CD4-positive, alpha-beta memory T cell (primary cell): ENCODE measurements at regions not wholly inside any gene's neighbourhood (a gene's known extent, or its start where the extent isn't known, plus 50 kb on each side); places are given as distances from the start of the nearest gene placed in this dataset.

Source experiments
- CTCF ChIA-PET: fragments of 350-600 bp; sonication (Branson Sonifier 250); formaldehyde crosslinking; loops from one replicate; lab custom pipeline; 2021; ENCODE audit warnings: inconsistent platforms; ENCODE audit not compliant: partially characterized antibody; lab: Charles Lee
- POLR2A ChIA-PET: fragments of 350-600 bp; sonication (Branson Sonifier 250); formaldehyde crosslinking; loops from one replicate; lab custom pipeline; 2021; ENCODE audit not compliant: partially characterized antibody; lab: Charles Lee
- DNase-seq, 5 donors: peaks; one replicate each; pipeline versions ENCODE4 v3.0.0 to v3.0.0-alpha.2; 2020 to 2022; ENCODE audit warnings: mixed read lengths in 1 of 5
- H3K27ac ChIP-seq: one replicate; pipeline ENCODE4 v1.7.0; 2013; ENCODE audit warnings: low read depth, low read length
- H3K27me3 ChIP-seq: 2 replicates; pipeline ENCODE4 v1.7.0; 2013; ENCODE audit warnings: mild to moderate bottlenecking, low read length, moderate library complexity; ENCODE audit not compliant: insufficient read depth
- H3K36me3 ChIP-seq: 2 replicates; pipeline ENCODE4 v1.7.0; 2013; ENCODE audit warnings: mild to moderate bottlenecking, low read length, moderate library complexity; ENCODE audit not compliant: insufficient read depth
- H3K4me1 ChIP-seq: 2 replicates; pipeline ENCODE4 v1.7.0; 2013; ENCODE audit warnings: mild to moderate bottlenecking, low read length, moderate library complexity; ENCODE audit not compliant: insufficient read depth
- H3K4me3 ChIP-seq, 2 donors: one replicate each; pipeline ENCODE4 v1.7.0; 2013; ENCODE audit warnings: low read length in 2 of 2, mild to moderate bottlenecking in 1 of 2
- H3K9me3 ChIP-seq, 2 donors: one replicate each; pipeline ENCODE4 v1.7.0; 2013; ENCODE audit warnings: low read length in 2 of 2, control low read depth in 1 of 2; ENCODE audit not compliant: control insufficient read depth in 1 of 2
- H3K27ac Mint-ChIP-seq, 7 donors: one replicate each; pipeline ENCODE4 v1.8.0; 2020 to 2021; ENCODE audit warnings: mixed read lengths in 7 of 7, mild to moderate bottlenecking in 6 of 7, inconsistent platforms in 3 of 7, moderate library complexity in 3 of 7
- H3K27me3 Mint-ChIP-seq, 2 donors: one replicate each; pipeline ENCODE4 v1.8.0; 2020 to 2021; ENCODE audit warnings: mixed read lengths in 2 of 2
- H3K36me3 Mint-ChIP-seq, 2 donors: one replicate each; pipeline ENCODE4 v1.8.0; 2020 to 2021; ENCODE audit warnings: mixed read lengths in 2 of 2, inconsistent platforms in 1 of 2, mild to moderate bottlenecking in 1 of 2
- H3K4me1 Mint-ChIP-seq, 4 donors: one replicate each; pipeline ENCODE4 v1.8.0; 2020 to 2021; ENCODE audit warnings: mixed read lengths in 4 of 4, mild to moderate bottlenecking in 1 of 4
- H3K4me3 Mint-ChIP-seq, 8 donors: one replicate each; pipeline ENCODE4 v1.8.0; 2020 to 2021; ENCODE audit warnings: mixed read lengths in 8 of 8, mild to moderate bottlenecking in 7 of 8, moderate library complexity in 6 of 8, inconsistent platforms in 3 of 8
- H3K9me3 Mint-ChIP-seq, 8 donors: one replicate each; pipeline ENCODE4 v1.8.0; 2020 to 2021; ENCODE audit warnings: mixed read lengths in 8 of 8, mild to moderate bottlenecking in 5 of 8, inconsistent platforms in 3 of 8, moderate library complexity in 1 of 8
- intact Hi-C: fragments of 100-400 bp; cut with micrococcal nuclease; formaldehyde crosslinking; loops from one replicate; pipeline ENCODE4 v1.15.1; 2023

DNA sequence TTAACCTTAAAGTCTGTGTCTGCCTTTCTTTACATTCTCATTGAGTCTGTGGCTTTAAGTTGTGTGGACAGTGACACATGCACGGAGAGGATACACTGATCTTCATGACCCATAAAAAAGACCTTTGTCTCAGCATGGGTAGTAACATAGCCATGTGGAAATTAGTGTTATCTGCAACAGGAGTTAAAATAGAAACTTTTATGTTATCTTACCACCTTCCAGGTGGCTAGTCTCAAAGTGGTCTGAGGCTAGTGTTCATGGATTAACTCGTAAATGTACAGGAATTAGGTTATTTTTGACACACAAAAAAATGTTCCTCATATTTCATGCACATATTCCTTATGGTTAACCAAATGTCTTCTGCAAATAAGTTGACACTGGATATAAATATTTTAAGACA lies 607.0 kb downstream of the ISL1 start:
- no peak overlapping the region for H3K27ac ChIP-seq
- H3K4me3 Mint-ChIP-seq, result no peak overlapping the region
- POLR2A ChIA-PET, result no interaction called here
- no peaks in the 10 kb centered on the region for H3K27me3 Mint-ChIP-seq
- no peak overlapping the region for H3K27ac Mint-ChIP-seq
- peaks cover 0 to 5% (median 1%) of the 10 kb centered on the region in 8 donors for H3K9me3 Mint-ChIP-seq
- H3K36me3 ChIP-seq, result no peaks in the 10 kb centered on the region
- DNase-seq, result no peak
- no peaks in the 10 kb centered on the region for H3K9me3 ChIP-seq
- no peaks in the 10 kb centered on the region for H3K36me3 Mint-ChIP-seq
- H3K4me3 ChIP-seq, result no peak overlapping the region
- H3K4me1 Mint-ChIP-seq, result no peaks in the 10 kb centered on the region
- H3K27me3 ChIP-seq, result no peaks in the 10 kb centered on the region
- H3K4me1 ChIP-seq, result no peaks in the 10 kb centered on the region
- intact Hi-C loops, result no loop called here
- CTCF ChIA-PET, result no interaction called here

DNA sequence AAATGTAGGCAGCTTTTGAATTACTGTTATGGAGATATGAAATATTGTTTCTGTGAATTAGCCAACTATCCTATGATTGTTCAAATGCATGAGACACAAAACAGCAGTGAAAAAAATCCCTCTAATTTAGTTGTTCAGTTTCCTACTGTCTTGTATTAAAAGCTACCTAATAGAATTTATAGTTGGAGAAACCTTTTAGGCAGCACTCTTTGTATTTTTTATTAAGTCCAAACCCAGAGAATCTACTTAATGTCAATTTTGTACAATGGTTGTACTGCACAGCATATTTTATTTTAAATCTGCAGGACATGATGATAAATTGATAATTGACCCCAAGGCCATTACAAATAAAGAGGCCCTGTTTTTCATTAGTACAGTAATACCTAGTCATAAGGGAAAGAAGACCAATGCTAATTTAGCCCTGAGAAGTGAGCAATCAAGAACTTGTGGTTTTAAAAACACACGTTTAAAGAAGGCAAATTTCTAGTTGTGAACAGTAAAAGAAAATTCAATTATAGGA lies 607.5 kb downstream of the ISL1 start:
- Mint-ChIP-seq H3K27ac (no peak overlapping the region), H3K4me3 (no peak overlapping the region), H3K27me3 (no peaks in the 10 kb centered on the region), H3K36me3 (no peaks in the 10 kb centered on the region), H3K9me3 (peaks cover 0 to 6% (median 1%) of the 10 kb centered on the region in 8 donors), H3K4me1 (no peaks in the 10 kb centered on the region)
- Histone ChIP-seq H3K27ac (no peak overlapping the region), H3K4me3 (no peak overlapping the region), H3K27me3 (no peaks in the 10 kb centered on the region), H3K36me3 (no peaks in the 10 kb centered on the region), H3K4me1 (no peaks in the 10 kb centered on the region), H3K9me3 (no peaks in the 10 kb centered on the region)
- ChIA-PET POLR2A (no interaction called here), CTCF (no interaction called here)
- intact Hi-C loops, result no loop called here
- no peak for DNase-seq

DNA sequence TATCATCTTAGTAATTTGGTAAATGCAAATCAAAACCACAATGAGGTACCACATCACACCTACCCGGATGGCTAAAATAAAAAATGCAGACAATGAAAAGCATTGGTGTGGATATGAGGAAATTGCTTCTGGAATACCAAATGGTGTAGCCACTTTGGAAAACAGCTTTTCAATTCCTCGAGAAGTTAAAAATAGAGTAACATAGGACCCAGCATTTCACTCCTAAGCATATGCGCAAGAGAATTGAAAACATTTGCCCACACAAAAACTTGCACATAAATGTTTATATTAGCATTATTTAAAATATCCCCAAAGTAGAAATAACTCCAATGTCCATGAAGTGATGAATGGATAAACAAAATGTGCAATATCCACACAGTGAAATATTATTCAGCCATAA lies 608.7 kb downstream of the ISL1 start:
- Histone ChIP-seq H3K9me3 (no peaks in the 10 kb centered on the region), H3K27ac (no peak overlapping the region), H3K4me3 (no peak overlapping the region), H3K27me3 (no peaks in the 10 kb centered on the region), H3K4me1 (no peaks in the 10 kb centered on the region), H3K36me3 (no peaks in the 10 kb centered on the region)
- intact Hi-C loops, result no loop called here
- Mint-ChIP-seq H3K27ac (no peak overlapping the region), H3K27me3 (no peaks in the 10 kb centered on the region), H3K36me3 (no peaks in the 10 kb centered on the region), H3K4me3 (no peak overlapping the region), H3K4me1 (no peaks in the 10 kb centered on the region), H3K9me3 (peaks cover 0 to 7% (median 0%) of the 10 kb centered on the region in 8 donors)
- DNase-seq, result no peak
- ChIA-PET CTCF (no interaction called here), POLR2A (no interaction called here)

DNA sequence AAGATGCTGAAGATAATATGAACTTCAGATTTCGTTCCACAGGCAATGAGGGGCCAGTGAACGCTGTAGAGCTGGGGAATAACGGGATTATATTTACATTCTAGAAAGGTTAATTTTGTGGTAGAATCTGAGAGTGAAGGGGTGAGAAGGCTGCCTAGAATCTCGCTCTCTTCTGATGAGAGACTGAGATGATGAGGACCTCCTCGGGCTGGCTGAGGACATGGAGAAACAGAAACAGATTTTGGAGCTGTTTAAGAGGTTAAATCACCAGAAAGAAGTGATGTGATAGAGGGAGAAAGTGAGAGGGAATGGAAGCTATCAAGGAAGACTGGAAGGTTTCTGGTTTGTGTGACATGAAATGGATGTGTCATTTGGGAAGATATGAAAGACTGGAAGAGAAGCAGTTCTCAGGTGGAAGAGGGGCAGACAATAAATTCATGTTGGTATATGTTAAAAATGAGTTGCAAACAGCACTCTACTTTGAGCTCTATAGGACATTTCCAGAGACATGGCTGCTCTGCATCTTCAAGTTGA lies 612.6 kb downstream of the ISL1 start:
- no peak overlapping the region for H3K27ac Mint-ChIP-seq
- CTCF ChIA-PET, result interaction anchor here (0.6 kb wide), 1 partner anchor 430 kb away, joined by 3 read pairs; no protein-coding TSS in a partner anchor
- DNase-seq, result no peak
- peaks cover 0 to 9% (median 2%) of the 10 kb centered on the region in 8 donors for H3K9me3 Mint-ChIP-seq
- POLR2A ChIA-PET, result no interaction called here
- Histone ChIP-seq H3K4me1 (no peaks in the 10 kb centered on the region), H3K27me3 (no peaks in the 10 kb centered on the region), H3K36me3 (no peaks in the 10 kb centered on the region), H3K27ac (no peak overlapping the region), H3K4me3 (no peak overlapping the region), H3K9me3 (no peaks in the 10 kb centered on the region)
- intact Hi-C loops, result no loop called here
- no peaks in the 10 kb centered on the region for H3K27me3 Mint-ChIP-seq
- H3K4me3 Mint-ChIP-seq, result no peak overlapping the region
- H3K4me1 Mint-ChIP-seq, result no peaks in the 10 kb centered on the region
- no peaks in the 10 kb centered on the region for H3K36me3 Mint-ChIP-seq

DNA sequence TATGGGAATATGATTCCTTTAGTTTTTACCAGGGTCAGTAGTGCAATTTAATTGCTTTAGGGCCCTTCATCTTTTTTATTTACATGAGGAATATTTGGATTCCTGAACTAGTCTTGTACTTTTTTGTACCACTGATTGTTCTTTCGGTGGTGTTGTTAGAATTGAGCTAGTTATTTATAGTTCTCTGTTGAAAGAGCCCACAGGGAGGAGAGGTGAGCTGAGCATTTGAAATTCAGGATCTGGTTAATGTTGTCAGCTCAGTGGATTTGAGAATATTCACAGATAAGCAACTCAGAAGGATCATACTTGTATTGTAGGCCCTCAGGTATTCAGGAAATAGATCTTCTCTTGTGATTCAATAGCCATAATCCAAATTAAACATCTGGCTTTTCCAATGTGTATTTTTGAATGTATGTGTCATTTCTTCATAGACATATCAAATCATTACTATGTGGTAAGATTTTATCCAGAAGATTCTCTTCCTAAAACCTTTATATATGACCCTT lies 613.2 kb downstream of the ISL1 start:
- Histone ChIP-seq H3K36me3 (no peaks in the 10 kb centered on the region), H3K27me3 (no peaks in the 10 kb centered on the region), H3K4me3 (no peak overlapping the region), H3K4me1 (no peaks in the 10 kb centered on the region), H3K27ac (no peak overlapping the region), H3K9me3 (no peaks in the 10 kb centered on the region)
- Mint-ChIP-seq H3K4me1 (no peaks in the 10 kb centered on the region), H3K27me3 (no peaks in the 10 kb centered on the region), H3K27ac (no peak overlapping the region), H3K9me3 (peaks cover 0 to 12% (median 2%) of the 10 kb centered on the region in 8 donors), H3K4me3 (no peak overlapping the region), H3K36me3 (no peaks in the 10 kb centered on the region)
- ChIA-PET POLR2A (no interaction called here), CTCF (no interaction called here)
- DNase-seq, result no peak
- intact Hi-C loops, result no loop called here

DNA sequence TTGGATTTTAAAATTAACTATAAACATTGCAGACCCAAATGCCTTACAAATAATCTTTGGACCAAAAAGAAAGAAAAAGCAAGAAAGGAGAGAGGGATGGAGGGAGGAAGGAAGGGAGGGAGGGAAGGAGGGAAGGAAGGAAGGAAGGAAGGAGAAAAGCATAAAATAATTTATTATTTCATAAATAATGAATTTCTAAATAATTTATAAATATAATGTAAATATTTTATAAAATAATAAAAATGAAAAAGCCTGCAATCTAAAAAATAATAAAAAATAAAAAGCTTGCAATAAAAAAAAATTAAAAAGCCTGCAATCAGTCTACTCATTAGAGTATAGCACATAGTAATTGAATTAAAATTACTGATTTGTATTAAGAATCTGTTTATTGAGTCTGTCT lies 614.3 kb downstream of the ISL1 start:
- Histone ChIP-seq H3K27ac (no peak overlapping the region), H3K27me3 (no peaks in the 10 kb centered on the region), H3K4me3 (no peak overlapping the region), H3K4me1 (no peaks in the 10 kb centered on the region), H3K9me3 (no peaks in the 10 kb centered on the region), H3K36me3 (no peaks in the 10 kb centered on the region)
- intact Hi-C loops, result no loop called here
- Mint-ChIP-seq H3K4me3 (no peak overlapping the region), H3K36me3 (no peaks in the 10 kb centered on the region), H3K27ac (no peak overlapping the region), H3K27me3 (no peaks in the 10 kb centered on the region), H3K4me1 (no peaks in the 10 kb centered on the region), H3K9me3 (peaks cover 0 to 9% (median 3%) of the 10 kb centered on the region in 8 donors)
- ChIA-PET CTCF (no interaction called here), POLR2A (no interaction called here)
- no peak for DNase-seq

DNA sequence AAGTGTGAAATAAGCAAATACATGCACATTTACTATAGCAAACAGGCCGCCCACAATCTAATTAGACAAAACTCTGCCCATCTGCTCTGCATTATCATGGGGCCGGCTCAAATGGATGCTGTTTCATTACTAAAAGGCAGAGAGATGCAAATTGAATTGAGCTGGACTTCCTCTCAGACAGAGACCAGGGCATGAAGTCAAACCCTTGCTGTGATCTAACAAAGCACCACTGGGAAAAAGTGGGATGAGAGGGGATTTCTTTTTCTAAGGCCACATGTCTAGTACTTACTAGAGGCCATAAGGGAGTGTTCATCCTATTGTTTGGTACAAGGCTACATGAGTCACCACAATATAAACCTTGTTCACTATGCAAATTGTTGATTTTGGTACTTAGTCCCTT lies 614.7 kb downstream of the ISL1 start:
- H3K4me1 ChIP-seq, result no peaks in the 10 kb centered on the region
- ChIA-PET POLR2A (no interaction called here), CTCF (no interaction called here)
- no peaks in the 10 kb centered on the region for H3K27me3 ChIP-seq
- no peak overlapping the region for H3K4me3 Mint-ChIP-seq
- peaks cover 0 to 9% (median 2%) of the 10 kb centered on the region in 8 donors for H3K9me3 Mint-ChIP-seq
- H3K36me3 ChIP-seq, result no peaks in the 10 kb centered on the region
- H3K36me3 Mint-ChIP-seq, result no peaks in the 10 kb centered on the region
- H3K27ac ChIP-seq, result no peak overlapping the region
- no peaks in the 10 kb centered on the region for H3K4me1 Mint-ChIP-seq
- DNase-seq, result no peak
- H3K4me3 ChIP-seq, result no peak overlapping the region
- no peaks in the 10 kb centered on the region for H3K9me3 ChIP-seq
- intact Hi-C loops, result no loop called here
- no peak overlapping the region for H3K27ac Mint-ChIP-seq
- no peaks in the 10 kb centered on the region for H3K27me3 Mint-ChIP-seq
